ENCODE measurements at regions not wholly inside any gene's neighbourhood (a gene's known extent, or its start where the extent isn't known, plus 50 kb on each side); places are given as distances from the start of the nearest gene placed in this dataset.

DNA sequence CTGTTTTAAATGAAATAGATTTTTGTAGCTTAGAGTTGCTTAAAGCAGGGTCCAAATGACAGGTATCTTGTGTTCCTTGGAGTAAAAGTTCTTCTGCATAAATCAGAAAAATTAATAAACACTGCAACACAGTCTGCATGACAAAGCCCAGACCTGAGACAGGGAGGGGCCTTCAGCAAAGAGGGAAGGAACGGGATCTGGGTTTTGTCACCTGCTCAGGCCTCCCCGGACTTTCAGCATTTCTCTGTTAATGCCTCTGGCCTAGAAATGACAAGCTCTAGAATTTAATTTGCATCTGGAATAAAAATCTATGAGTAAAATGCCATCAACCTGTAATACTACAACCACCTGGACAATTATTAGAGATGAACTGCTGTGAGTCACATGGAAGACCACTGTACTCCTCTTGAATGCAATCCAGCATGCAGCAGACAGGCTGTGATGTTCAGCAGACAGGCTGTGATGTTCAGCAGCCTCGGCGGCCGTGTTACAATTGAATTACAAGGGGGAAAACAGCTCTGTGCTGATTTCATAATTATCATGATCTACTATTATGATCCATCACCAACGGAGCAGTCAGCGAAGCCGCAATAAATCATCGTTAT, 170.2 kb downstream of the TOX3 start:
- Histone ChIP-seq H2AK9ac (replicated peaks; ENCODE audit: low read depth, low read length, poor library complexity) (no peak overlapping the region), H3K14ac (replicated peaks; ENCODE audit: low read depth, low read length) (no peak overlapping the region), H3K9me3 (ENCODE audit: control insufficient read depth, insufficient read depth, low read length) (peaks cover 17% of the 10 kb centered on the region), H3K18ac (ENCODE audit: low read depth, low read length) (no peak overlapping the region), H2AFZ (replicated peaks; ENCODE audit: low read length, poor library complexity) (no peak overlapping the region), H4K8ac (ENCODE audit: low read depth in 2 of 2, low read length in 2 of 2) (no peak overlapping the region), H2AK5ac (ENCODE audit: low read depth, low read length) (no peak overlapping the region), H2BK15ac (ENCODE audit: low read depth, low read length) (no peak overlapping the region), H3K23ac (ENCODE audit: low read depth, low read length) (no peak overlapping the region), H3K4me1 (ENCODE audit: control insufficient read depth, insufficient read depth, low read length) (no peaks in the 10 kb centered on the region), H2BK20ac (ENCODE audit: low read depth, low read length) (no peak overlapping the region), H2BK5ac (ENCODE audit: low read depth, low read length, poor library complexity, severe bottlenecking) (no peak overlapping the region), H3K36me3 (ENCODE audit: control insufficient read depth, insufficient read depth, low read length) (no peaks in the 10 kb centered on the region), H3K4ac (ENCODE audit: low read depth, low read length) (no peak overlapping the region), H3K4me3 (ENCODE audit: insufficient read depth, low read depth, low read length) (no peak overlapping the region), H3K79me1 (ENCODE audit: low read depth in 1 of 2, low read length in 2 of 2) (no peaks in the 10 kb centered on the region), H2BK120ac (ENCODE audit: low read depth, low read length) (no peak overlapping the region), H3K27me3 (ENCODE audit: control insufficient read depth, insufficient read depth, low read length) (no peaks in the 10 kb centered on the region), H4K5ac (ENCODE audit: low read depth, low read length) (no peak overlapping the region), H4K20me1 (ENCODE audit: insufficient read depth, low read length) (no peaks in the 10 kb centered on the region), H3K4me2 (ENCODE audit: low read depth, low read length) (no peak overlapping the region), H3K56ac (ENCODE audit: extremely low read depth, insufficient read depth, low read length) (no peak overlapping the region), H4K91ac (ENCODE audit: insufficient read depth, low read depth, low read length) (no peak overlapping the region), H3K9ac (ENCODE audit: low read depth, low read length) (no peak overlapping the region), H3K27ac (ENCODE audit: insufficient read depth, low read length) (no peak overlapping the region), H3K9me1 (ENCODE audit: insufficient read depth, low read length) (no peaks in the 10 kb centered on the region)
- DNase-seq, result no peak
- no CpG with 5 or more reads among the region's 9 CpGs for whole genome bisulfite sequencing, 2 experiments (ENCODE audit: extremely low coverage in 2 of 2, insufficient read length in 1 of 2)
- TF ChIP-seq POLR2A (IDR thresholded peaks at IDR 0.05; ENCODE audit: low read depth, low read length), result no peak
- no peak for TF ChIP-seq CHD1 (IDR thresholded peaks at IDR 0.05; ENCODE audit: low read depth, low read length)
- TF ChIP-seq, protein P1, sequence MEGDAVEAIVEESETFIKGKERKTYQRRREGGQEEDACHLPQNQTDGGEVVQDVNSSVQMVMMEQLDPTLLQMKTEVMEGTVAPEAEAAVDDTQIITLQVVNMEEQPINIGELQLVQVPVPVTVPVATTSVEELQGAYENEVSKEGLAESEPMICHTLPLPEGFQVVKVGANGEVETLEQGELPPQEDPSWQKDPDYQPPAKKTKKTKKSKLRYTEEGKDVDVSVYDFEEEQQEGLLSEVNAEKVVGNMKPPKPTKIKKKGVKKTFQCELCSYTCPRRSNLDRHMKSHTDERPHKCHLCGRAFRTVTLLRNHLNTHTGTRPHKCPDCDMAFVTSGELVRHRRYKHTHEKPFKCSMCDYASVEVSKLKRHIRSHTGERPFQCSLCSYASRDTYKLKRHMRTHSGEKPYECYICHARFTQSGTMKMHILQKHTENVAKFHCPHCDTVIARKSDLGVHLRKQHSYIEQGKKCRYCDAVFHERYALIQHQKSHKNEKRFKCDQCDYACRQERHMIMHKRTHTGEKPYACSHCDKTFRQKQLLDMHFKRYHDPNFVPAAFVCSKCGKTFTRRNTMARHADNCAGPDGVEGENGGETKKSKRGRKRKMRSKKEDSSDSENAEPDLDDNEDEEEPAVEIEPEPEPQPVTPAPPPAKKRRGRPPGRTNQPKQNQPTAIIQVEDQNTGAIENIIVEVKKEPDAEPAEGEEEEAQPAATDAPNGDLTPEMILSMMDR (conservative IDR thresholded peaks at IDR 0.05; ENCODE audit: low read depth, low read length), result no peak
- no peak for TF ChIP-seq MXI1 (IDR thresholded peaks at IDR 0.05; ENCODE audit: borderline replicate concordance, low read depth, low read length)
- no peak for TF ChIP-seq RAD21 (IDR thresholded peaks at IDR 0.05; ENCODE audit: low read length)
- TF ChIP-seq RFX5 (IDR thresholded peaks at IDR 0.05; ENCODE audit: low read depth, low read length), result no peak
- no peak for TF ChIP-seq FOS (IDR thresholded peaks at IDR 0.05; ENCODE audit: low read depth, low read length)
- no peak for TF ChIP-seq RCOR1 (IDR thresholded peaks at IDR 0.05; ENCODE audit: insufficient replicate concordance, low read length)
- TF ChIP-seq NFE2L2 (IDR thresholded peaks at IDR 0.05; ENCODE audit: low read depth, low read length), result no peak
- no TSS peak for BruUV-seq (replicated peaks)
- ATAC-seq (ENCODE audit: low read depth), result no peak
- POLR2A ChIA-PET (ENCODE audit: unreplicated experiment), result no interaction called here
- intact Hi-C loops (cut with micrococcal nuclease), result no loop called here
- dilution Hi-C loops (cut with HindIII; ENCODE audit: low sequenced_read_pairs, unreplicated experiment), result no loop called here
- CTCF ChIA-PET, result no interaction called here
- in situ Hi-C loops (cut with MboI; ENCODE audit: low sequenced_read_pairs), result no loop called here

Measured in IMR-90 (cell line).